ENCODE measurements at regions not wholly inside any gene's neighbourhood (a gene's known extent, or its start where the extent isn't known, plus 50 kb on each side); places are given as distances from the start of the nearest gene placed in this dataset.

DNA sequence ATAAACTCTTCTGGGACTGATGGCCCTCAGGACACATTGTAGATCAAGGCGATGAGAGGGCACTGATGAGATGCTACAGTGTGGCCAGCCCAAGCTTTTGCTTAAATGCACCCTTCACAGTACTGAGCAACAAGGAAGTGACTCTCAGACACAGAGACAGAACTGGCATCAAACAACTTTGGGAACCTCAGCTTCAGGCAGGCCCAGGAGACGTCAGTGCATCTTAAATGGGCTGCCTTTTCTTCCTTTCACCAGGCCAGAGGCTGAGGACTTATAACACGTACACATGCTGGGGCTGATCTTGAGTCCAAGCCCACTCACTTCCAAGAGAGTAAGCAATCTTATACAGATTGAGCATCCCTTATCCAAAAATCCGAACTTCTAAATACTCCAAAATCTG lies 386.1 kb upstream of the C16orf82 start:
- Histone ChIP-seq H3K27me3 (ENCODE audit: insufficient read depth, low read depth, severe bottlenecking) (peaks cover 70% of the 10 kb centered on the region), H3K36me3 (no peaks in the 10 kb centered on the region), H3K9me3 (ENCODE audit: severe bottlenecking) (no peaks in the 10 kb centered on the region), H3K27ac (no peak overlapping the region), H3K4me3 (ENCODE audit: low read depth, low read length) (no peak overlapping the region)
- no peak for DNase-seq
- TF ChIP-seq, protein P1, sequence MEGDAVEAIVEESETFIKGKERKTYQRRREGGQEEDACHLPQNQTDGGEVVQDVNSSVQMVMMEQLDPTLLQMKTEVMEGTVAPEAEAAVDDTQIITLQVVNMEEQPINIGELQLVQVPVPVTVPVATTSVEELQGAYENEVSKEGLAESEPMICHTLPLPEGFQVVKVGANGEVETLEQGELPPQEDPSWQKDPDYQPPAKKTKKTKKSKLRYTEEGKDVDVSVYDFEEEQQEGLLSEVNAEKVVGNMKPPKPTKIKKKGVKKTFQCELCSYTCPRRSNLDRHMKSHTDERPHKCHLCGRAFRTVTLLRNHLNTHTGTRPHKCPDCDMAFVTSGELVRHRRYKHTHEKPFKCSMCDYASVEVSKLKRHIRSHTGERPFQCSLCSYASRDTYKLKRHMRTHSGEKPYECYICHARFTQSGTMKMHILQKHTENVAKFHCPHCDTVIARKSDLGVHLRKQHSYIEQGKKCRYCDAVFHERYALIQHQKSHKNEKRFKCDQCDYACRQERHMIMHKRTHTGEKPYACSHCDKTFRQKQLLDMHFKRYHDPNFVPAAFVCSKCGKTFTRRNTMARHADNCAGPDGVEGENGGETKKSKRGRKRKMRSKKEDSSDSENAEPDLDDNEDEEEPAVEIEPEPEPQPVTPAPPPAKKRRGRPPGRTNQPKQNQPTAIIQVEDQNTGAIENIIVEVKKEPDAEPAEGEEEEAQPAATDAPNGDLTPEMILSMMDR (IDR thresholded peaks at IDR 0.05; ENCODE audit: low read depth, low read length), result no peak

DNA sequence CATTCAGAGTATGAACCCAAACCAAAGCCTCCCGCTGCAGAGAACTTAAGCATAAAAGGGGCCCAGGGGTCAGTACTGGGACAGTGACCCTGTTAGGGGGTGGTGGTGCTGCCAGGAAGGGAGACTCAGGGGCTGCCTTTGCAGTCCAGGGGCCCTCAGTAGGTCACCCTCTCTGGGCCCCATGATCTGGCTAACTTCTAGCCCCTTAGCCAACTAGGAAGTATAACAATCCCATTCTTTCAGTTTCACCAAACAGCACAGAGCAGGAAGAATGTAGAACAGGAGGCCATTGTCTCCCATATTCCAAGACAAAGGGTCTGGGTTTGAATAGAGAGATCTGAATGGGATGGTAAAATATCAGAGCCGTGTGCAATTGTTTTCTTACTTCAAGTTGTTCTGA lies 378.6 kb upstream of the C16orf82 start:
- Histone ChIP-seq H3K36me3 (no peaks in the 10 kb centered on the region), H3K27me3 (ENCODE audit: insufficient read depth, low read depth, severe bottlenecking) (peaks cover 68% of the 10 kb centered on the region), H3K27ac (no peak overlapping the region), H3K9me3 (ENCODE audit: severe bottlenecking) (peaks cover 3% of the 10 kb centered on the region), H3K4me3 (ENCODE audit: low read depth, low read length) (no peak overlapping the region)
- DNase-seq, result no peak
- TF ChIP-seq, protein P1 (IDR thresholded peaks at IDR 0.05; ENCODE audit: low read depth, low read length), result no peak

DNA sequence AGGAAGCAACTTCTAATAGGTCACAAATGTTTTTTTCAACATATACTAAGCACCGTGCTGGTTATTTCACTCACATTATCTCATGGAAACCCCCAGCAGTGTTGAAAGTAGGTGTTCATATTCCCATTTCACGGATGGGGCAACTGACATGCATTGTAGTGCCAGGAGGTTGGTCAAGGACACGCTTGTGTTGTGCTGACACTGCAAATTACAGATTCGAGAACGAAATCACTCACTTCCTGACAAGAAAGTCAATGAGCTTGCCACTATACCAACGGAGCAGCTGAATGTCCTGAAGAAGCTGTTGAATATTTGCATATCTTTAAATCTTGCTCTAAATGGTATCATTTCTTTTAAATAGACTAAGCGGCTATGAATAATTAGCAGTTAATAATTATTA lies 378.0 kb upstream of the C16orf82 start:
- Histone ChIP-seq H3K9me3 (ENCODE audit: severe bottlenecking) (peaks cover 6% of the 10 kb centered on the region), H3K4me3 (ENCODE audit: low read depth, low read length) (no peak overlapping the region), H3K27me3 (ENCODE audit: insufficient read depth, low read depth, severe bottlenecking) (peaks cover 71% of the 10 kb centered on the region), H3K36me3 (no peaks in the 10 kb centered on the region), H3K27ac (no peak overlapping the region)
- DNase-seq, result no peak
- TF ChIP-seq, protein P1 (IDR thresholded peaks at IDR 0.05; ENCODE audit: low read depth, low read length), result no peak

DNA sequence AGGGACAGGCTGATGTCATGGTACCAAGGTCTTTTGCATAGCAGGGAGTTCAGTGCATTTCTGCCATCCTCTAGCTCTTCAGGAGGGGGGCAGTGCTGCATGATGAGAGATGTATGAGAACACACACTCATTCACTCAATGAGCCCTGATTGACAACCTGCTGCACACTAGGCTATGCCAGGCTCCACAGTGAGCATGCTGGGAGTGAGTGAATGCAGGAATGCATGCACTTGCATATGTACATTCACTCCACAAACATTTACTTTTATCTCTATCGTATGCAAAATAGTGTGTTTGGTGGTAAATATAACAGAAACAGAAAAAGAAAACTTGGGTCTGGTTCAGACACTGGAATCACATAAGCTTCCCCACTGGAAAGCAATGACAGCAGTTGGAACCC lies 374.1 kb upstream of the C16orf82 start:
- Histone ChIP-seq H3K27ac (no peak overlapping the region), H3K36me3 (no peaks in the 10 kb centered on the region), H3K27me3 (ENCODE audit: insufficient read depth, low read depth, severe bottlenecking) (peaks cover 79% of the 10 kb centered on the region), H3K4me3 (ENCODE audit: low read depth, low read length) (no peak overlapping the region), H3K9me3 (ENCODE audit: severe bottlenecking) (peaks cover 3% of the 10 kb centered on the region)
- TF ChIP-seq, protein P1 (IDR thresholded peaks at IDR 0.05; ENCODE audit: low read depth, low read length), result no peak
- DNase-seq, result no peak

DNA sequence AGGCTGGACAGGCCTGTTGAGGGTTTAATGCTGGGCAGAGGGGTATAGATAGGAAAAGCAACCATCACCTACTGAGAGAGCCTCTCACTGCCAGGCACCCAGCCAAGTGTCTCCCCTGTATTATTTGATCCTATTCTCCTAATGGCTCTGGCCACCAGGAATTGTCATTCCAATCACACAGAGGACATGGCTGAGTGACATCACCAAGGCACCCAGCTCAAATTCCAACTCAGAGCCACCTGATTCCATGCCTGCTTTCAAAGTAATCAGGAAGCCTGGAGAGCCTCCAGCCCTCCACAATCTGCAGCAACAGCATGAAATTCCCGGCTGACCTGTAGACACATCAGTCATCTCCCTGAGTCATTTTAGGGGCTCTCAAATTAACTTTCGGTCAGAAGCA lies 368.9 kb upstream of the C16orf82 start:
- TF ChIP-seq, protein P1 (IDR thresholded peaks at IDR 0.05; ENCODE audit: low read depth, low read length), result no peak

DNA sequence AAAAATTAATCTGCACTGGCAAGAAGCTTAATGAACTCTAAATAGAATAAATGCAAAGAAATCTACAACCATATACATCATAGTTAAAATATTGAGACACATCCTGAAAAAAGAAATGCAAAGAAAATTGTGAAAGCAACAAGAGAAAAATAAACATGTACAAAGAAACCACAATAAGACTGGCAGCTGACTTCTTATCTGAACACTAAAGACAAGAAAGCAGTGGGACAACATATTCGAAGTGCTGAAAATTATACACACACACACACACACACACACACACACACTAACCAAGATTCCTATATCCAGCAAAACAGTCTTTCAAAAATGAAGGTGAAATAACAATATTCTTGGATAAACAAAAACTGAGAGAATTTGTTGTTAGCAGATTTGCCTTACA lies 366.5 kb upstream of the C16orf82 start:
- peaks cover 24% of the 10 kb centered on the region for H3K27me3 ChIP-seq (ENCODE audit: insufficient read depth, low read depth, severe bottlenecking)
- TF ChIP-seq, protein P1 (IDR thresholded peaks at IDR 0.05; ENCODE audit: low read depth, low read length), result no peak
- no peaks in the 10 kb centered on the region for H3K36me3 ChIP-seq
- no peak for DNase-seq
- H3K9me3 ChIP-seq (ENCODE audit: severe bottlenecking), result peaks cover 5% of the 10 kb centered on the region
- H3K27ac ChIP-seq, result no peak overlapping the region
- no peak overlapping the region for H3K4me3 ChIP-seq (ENCODE audit: low read depth, low read length)

More for the DNA sequence above, 368.9 kb upstream of the C16orf82 start:
- H3K27me3 ChIP-seq (ENCODE audit: insufficient read depth, low read depth, severe bottlenecking), result peaks cover 35% of the 10 kb centered on the region
- no peak for DNase-seq
- no peak overlapping the region for H3K4me3 ChIP-seq (ENCODE audit: low read depth, low read length)
- H3K36me3 ChIP-seq, result no peaks in the 10 kb centered on the region
- peaks cover 8% of the 10 kb centered on the region for H3K9me3 ChIP-seq (ENCODE audit: severe bottlenecking)
- H3K27ac ChIP-seq, result no peak overlapping the region

All from WERI-Rb-1 (cell line).